A549 (cell line): ENCODE measurements at regions not wholly inside any gene's neighbourhood (a gene's known extent, or its start where the extent isn't known, plus 50 kb on each side); places are given as distances from the start of the nearest gene placed in this dataset.

Experiments
- HEYL ChIP-seq: fragments of 250-450 bp; sonication (Bioruptor Pico); IDR thresholded peaks from 2 replicates; pipeline ENCODE4 v1.8.0; 2021; ENCODE audit warnings: mild to moderate bottlenecking, moderate library complexity
- HOXB5 ChIP-seq: fragments of 250-450 bp; sonication (Bioruptor Pico); IDR thresholded peaks from 2 replicates; pipeline ENCODE4 v1.5.0; 2020; ENCODE audit warnings: mild to moderate bottlenecking, moderate library complexity
- MAFK ChIP-seq: fragments of 450-650 bp; IDR thresholded peaks from 2 replicates; pipeline ENCODE4 v1.6.1; 2014; ENCODE audit not compliant: partially characterized antibody
- MYC ChIP-seq: IDR thresholded peaks from 2 replicates; pipeline ENCODE4 v1.6.1; 2012; ENCODE audit warnings: mild to moderate bottlenecking, inconsistent platforms, low read length, improper control_type of control experiment, borderline replicate concordance
- NPAS2 ChIP-seq: fragments of 250-450 bp; sonication (Bioruptor Pico); IDR thresholded peaks from 2 replicates; pipeline ENCODE4 v1.8.0; 2022; ENCODE audit warnings: mild to moderate bottlenecking, moderate library complexity, borderline replicate concordance
- POLR2A ChIP-seq: IDR thresholded peaks from 2 replicates; pipeline ENCODE4 v1.6.1; 2012; ENCODE audit warnings: mild to moderate bottlenecking, low read length
- SMC3 ChIP-seq: fragments of >200 bp; sonication (Bioruptor Twin); formaldehyde crosslinking; IDR thresholded peaks from 3 replicates; pipeline ENCODE4 v1.6.1; 2018; ENCODE audit warnings: inconsistent platforms
- SREBF2 ChIP-seq: fragments of 450-650 bp; IDR thresholded peaks from 2 replicates; pipeline ENCODE4 v1.6.1; 2014; ENCODE audit warnings: mild to moderate bottlenecking, moderate library complexity
- ZFP36 ChIP-seq: fragments of 450-650 bp; IDR thresholded peaks from 2 replicates; pipeline ENCODE4 v1.6.1; 2014; ENCODE audit warnings: borderline replicate concordance; ENCODE audit not compliant: partially characterized antibody
- TF ChIP-seq, protein P1 (sequence below): fragments of >200 bp; sonication (Bioruptor Twin); formaldehyde crosslinking; IDR thresholded peaks from 3 replicates; pipeline ENCODE4 v1.5.1; 2016
- TF ChIP-seq, protein P2 (sequence below): fragments of 200-600 bp; sonication (generic); IDR thresholded peaks from 2 replicates; pipeline ENCODE4 v1.6.1; 2016; ENCODE audit warnings: antibody characterized with exemption, mild to moderate bottlenecking, moderate library complexity
- TF ChIP-seq, protein P3 (sequence below): fragments of >200 bp; sonication (Bioruptor Twin); formaldehyde crosslinking; IDR thresholded peaks from 2 replicates; pipeline ENCODE4 v1.6.1; 2016

GRCh38 chr5:111968459-111968858 is 211.5 kb upstream of the NREP start:
- TF ChIP-seq, protein P1, sequence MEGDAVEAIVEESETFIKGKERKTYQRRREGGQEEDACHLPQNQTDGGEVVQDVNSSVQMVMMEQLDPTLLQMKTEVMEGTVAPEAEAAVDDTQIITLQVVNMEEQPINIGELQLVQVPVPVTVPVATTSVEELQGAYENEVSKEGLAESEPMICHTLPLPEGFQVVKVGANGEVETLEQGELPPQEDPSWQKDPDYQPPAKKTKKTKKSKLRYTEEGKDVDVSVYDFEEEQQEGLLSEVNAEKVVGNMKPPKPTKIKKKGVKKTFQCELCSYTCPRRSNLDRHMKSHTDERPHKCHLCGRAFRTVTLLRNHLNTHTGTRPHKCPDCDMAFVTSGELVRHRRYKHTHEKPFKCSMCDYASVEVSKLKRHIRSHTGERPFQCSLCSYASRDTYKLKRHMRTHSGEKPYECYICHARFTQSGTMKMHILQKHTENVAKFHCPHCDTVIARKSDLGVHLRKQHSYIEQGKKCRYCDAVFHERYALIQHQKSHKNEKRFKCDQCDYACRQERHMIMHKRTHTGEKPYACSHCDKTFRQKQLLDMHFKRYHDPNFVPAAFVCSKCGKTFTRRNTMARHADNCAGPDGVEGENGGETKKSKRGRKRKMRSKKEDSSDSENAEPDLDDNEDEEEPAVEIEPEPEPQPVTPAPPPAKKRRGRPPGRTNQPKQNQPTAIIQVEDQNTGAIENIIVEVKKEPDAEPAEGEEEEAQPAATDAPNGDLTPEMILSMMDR, result no peak
- TF ChIP-seq, protein P2, sequence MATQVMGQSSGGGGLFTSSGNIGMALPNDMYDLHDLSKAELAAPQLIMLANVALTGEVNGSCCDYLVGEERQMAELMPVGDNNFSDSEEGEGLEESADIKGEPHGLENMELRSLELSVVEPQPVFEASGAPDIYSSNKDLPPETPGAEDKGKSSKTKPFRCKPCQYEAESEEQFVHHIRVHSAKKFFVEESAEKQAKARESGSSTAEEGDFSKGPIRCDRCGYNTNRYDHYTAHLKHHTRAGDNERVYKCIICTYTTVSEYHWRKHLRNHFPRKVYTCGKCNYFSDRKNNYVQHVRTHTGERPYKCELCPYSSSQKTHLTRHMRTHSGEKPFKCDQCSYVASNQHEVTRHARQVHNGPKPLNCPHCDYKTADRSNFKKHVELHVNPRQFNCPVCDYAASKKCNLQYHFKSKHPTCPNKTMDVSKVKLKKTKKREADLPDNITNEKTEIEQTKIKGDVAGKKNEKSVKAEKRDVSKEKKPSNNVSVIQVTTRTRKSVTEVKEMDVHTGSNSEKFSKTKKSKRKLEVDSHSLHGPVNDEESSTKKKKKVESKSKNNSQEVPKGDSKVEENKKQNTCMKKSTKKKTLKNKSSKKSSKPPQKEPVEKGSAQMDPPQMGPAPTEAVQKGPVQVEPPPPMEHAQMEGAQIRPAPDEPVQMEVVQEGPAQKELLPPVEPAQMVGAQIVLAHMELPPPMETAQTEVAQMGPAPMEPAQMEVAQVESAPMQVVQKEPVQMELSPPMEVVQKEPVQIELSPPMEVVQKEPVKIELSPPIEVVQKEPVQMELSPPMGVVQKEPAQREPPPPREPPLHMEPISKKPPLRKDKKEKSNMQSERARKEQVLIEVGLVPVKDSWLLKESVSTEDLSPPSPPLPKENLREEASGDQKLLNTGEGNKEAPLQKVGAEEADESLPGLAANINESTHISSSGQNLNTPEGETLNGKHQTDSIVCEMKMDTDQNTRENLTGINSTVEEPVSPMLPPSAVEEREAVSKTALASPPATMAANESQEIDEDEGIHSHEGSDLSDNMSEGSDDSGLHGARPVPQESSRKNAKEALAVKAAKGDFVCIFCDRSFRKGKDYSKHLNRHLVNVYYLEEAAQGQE, result no peak
- TF ChIP-seq POLR2A (no peak), MAFK (no peak), ZFP36 (no peak), SMC3 (no peak), MYC (no peak), NPAS2 (no peak), HOXB5 (no peak), SREBF2 (no peak), HEYL (no peak)
- TF ChIP-seq, protein P3, sequence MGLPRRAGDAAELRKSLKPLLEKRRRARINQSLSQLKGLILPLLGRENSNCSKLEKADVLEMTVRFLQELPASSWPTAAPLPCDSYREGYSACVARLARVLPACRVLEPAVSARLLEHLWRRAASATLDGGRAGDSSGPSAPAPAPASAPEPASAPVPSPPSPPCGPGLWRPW, result no peak
